ENCODE measurements at regions not wholly inside any gene's neighbourhood (a gene's known extent, or its start where the extent isn't known, plus 50 kb on each side); places are given as distances from the start of the nearest gene placed in this dataset.

GRCh38 chr6:165852676-165853075 lies 189.6 kb upstream of the PDE10A start:
- H3K4me3 ChIP-seq = no peak overlapping the region
- no peak for ATAC-seq (ENCODE audit: insufficient number of reproducible peaks, low FRiP score, low read depth)
- H3K4me1 ChIP-seq (ENCODE audit: control insufficient read depth in 1 of 2, low read depth in 2 of 2) = no peaks in the 10 kb centered on the region
- H3K9me3 ChIP-seq = no peaks in the 10 kb centered on the region
- TF ChIP-seq CTCF (IDR thresholded peaks at IDR 0.05) = no peak
- no peak for DNase-seq (ENCODE audit: low spot score)
- no peak overlapping the region for H3K27ac ChIP-seq
- H3K36me3 ChIP-seq = no peaks in the 10 kb centered on the region
- H3K27me3 ChIP-seq (replicated peaks; ENCODE audit: insufficient read depth) = no peaks in the 10 kb centered on the region

GRCh38 chr6:165850434-165851019 lies 187.5 kb upstream of the PDE10A start:
- DNase-seq (ENCODE audit: low spot score) (no peak), ATAC-seq (ENCODE audit: insufficient number of reproducible peaks, low FRiP score, low read depth) (no peak)
- Histone ChIP-seq H3K4me3 (no peak overlapping the region), H3K27me3 (replicated peaks; ENCODE audit: insufficient read depth) (no peaks in the 10 kb centered on the region), H3K36me3 (no peaks in the 10 kb centered on the region), H3K9me3 (no peaks in the 10 kb centered on the region), H3K4me1 (ENCODE audit: control insufficient read depth in 1 of 2, low read depth in 2 of 2) (peaks cover 0 to 7% of the 10 kb centered on the region in 2 donors), H3K27ac (no peak overlapping the region)
- TF ChIP-seq CTCF (IDR thresholded peaks at IDR 0.05) = peak; percentile 96

GRCh38 chr6:165849534-165850430 lies 186.7 kb upstream of the PDE10A start:
- no peak for TF ChIP-seq CTCF (IDR thresholded peaks at IDR 0.05)
- Histone ChIP-seq H3K9me3 (no peaks in the 10 kb centered on the region), H3K27ac (no peak overlapping the region), H3K4me1 (ENCODE audit: control insufficient read depth in 1 of 2, low read depth in 2 of 2) (peaks cover 0 to 7% of the 10 kb centered on the region in 2 donors), H3K27me3 (replicated peaks; ENCODE audit: insufficient read depth) (no peaks in the 10 kb centered on the region), H3K4me3 (no peak overlapping the region), H3K36me3 (no peaks in the 10 kb centered on the region)
- no peak for ATAC-seq (ENCODE audit: insufficient number of reproducible peaks, low FRiP score, low read depth)
- DNase-seq (ENCODE audit: low spot score) = no peak

- no peaks in the 10 kb centered on the region for H3K27me3 ChIP-seq (replicated peaks; ENCODE audit: insufficient read depth)
- no peaks in the 10 kb centered on the region for H3K36me3 ChIP-seq
- no peak overlapping the region for H3K27ac ChIP-seq
- no peak overlapping the region for H3K4me3 ChIP-seq
- DNase-seq (ENCODE audit: low spot score) = no peak
- no peak for TF ChIP-seq CTCF (IDR thresholded peaks at IDR 0.05)
- no peaks in the 10 kb centered on the region for H3K9me3 ChIP-seq
- peaks cover 0 to 7% of the 10 kb centered on the region in 2 donors for H3K4me1 ChIP-seq (ENCODE audit: control insufficient read depth in 1 of 2, low read depth in 2 of 2)
- no peak for ATAC-seq (ENCODE audit: insufficient number of reproducible peaks, low FRiP score, low read depth)
Observed at GRCh38 chr6:165848086-165848426, 185.0 kb upstream of the PDE10A start.

GRCh38 chr6:165847407-165848085 lies 184.5 kb upstream of the PDE10A start:
- H3K36me3 ChIP-seq = no peaks in the 10 kb centered on the region
- no peak overlapping the region for H3K27ac ChIP-seq
- H3K27me3 ChIP-seq (replicated peaks; ENCODE audit: insufficient read depth) = no peaks in the 10 kb centered on the region
- H3K4me3 ChIP-seq = no peak overlapping the region
- no peak for ATAC-seq (ENCODE audit: insufficient number of reproducible peaks, low FRiP score, low read depth)
- no peak for TF ChIP-seq CTCF (IDR thresholded peaks at IDR 0.05)
- H3K4me1 ChIP-seq (ENCODE audit: control insufficient read depth in 1 of 2, low read depth in 2 of 2) = peaks cover 0 to 7% of the 10 kb centered on the region in 2 donors
- H3K9me3 ChIP-seq = no peaks in the 10 kb centered on the region
- DNase-seq (ENCODE audit: low spot score) = no peak

Measured in thoracic aorta (tissue), 2 donors.